Upper lobe of right lung (tissue), 1 donor: ENCODE measurements at regions not wholly inside any gene's neighbourhood (a gene's known extent, or its start where the extent isn't known, plus 50 kb on each side); places are given as distances from the start of the nearest gene placed in this dataset.

Experiments used
- ATAC-seq: fragments of 200-7000 bp; cut with Tn5 transposase; one replicate; pipeline ENCODE4 v1.9.1; 2020; ENCODE audit warnings: mild to moderate bottlenecking, moderate library complexity
- DNase-seq: peaks from one replicate; pipeline ENCODE4 v3.0.0-alpha.2; 2020
- H3K27ac ChIP-seq: fragments of 200-600 bp; one replicate; pipeline ENCODE4 v1.8.0; 2022
- H3K27me3 ChIP-seq: fragments of 200-600 bp; one replicate; pipeline ENCODE4 v1.8.0; 2022; ENCODE audit warnings: mild to moderate bottlenecking
- H3K36me3 ChIP-seq: fragments of 200-600 bp; one replicate; pipeline ENCODE4 v1.8.0; 2022
- H3K4me1 ChIP-seq: fragments of 200-600 bp; one replicate; pipeline ENCODE4 v1.8.0; 2022
- H3K4me3 ChIP-seq: fragments of 200-600 bp; one replicate; pipeline ENCODE4 v1.8.0; 2022; ENCODE audit warnings: mild to moderate bottlenecking
- H3K9me3 ChIP-seq: fragments of 200-600 bp; one replicate; pipeline ENCODE4 v1.8.0; 2022
- CTCF ChIP-seq: fragments of 200-600 bp; IDR thresholded peaks from one replicate; pipeline ENCODE4 v1.8.0; 2022; ENCODE audit warnings: antibody characterized with exemption
- intact Hi-C: fragments of 100-400 bp; cut with DNase I; formaldehyde crosslinking; loops from one replicate; pipeline ENCODE4 v1.11.0; 2022
- donor health status: DM: no; HTN: yes; CAD: no; lungs with severe emphysema.

- ATAC-seq (no peak), DNase-seq (no peak)
- H3K36me3 ChIP-seq: peaks cover 51% of the 10 kb centered on the region
- no peak overlapping the region for H3K4me3 ChIP-seq
- no peak for TF ChIP-seq CTCF
- no peaks in the 10 kb centered on the region for H3K9me3 ChIP-seq
- H3K27ac ChIP-seq: no peak overlapping the region
- no peaks in the 10 kb centered on the region for H3K27me3 ChIP-seq
- intact Hi-C loops: no loop called here
- no peaks in the 10 kb centered on the region for H3K4me1 ChIP-seq
Observed at GRCh38 chr21:28877318-28877884, 115.3 kb downstream of the LTN1 start.

GRCh38 chr21:28875078-28875477, 117.6 kb downstream of the LTN1 start:
- no peak for ATAC-seq
- Histone ChIP-seq H3K36me3 (peaks cover 47% of the 10 kb centered on the region), H3K27me3 (no peaks in the 10 kb centered on the region), H3K4me1 (no peaks in the 10 kb centered on the region), H3K9me3 (no peaks in the 10 kb centered on the region), H3K27ac (no peak overlapping the region), H3K4me3 (no peak overlapping the region)
- DNase-seq: no peak
- no peak for TF ChIP-seq CTCF
- intact Hi-C loops: no loop called here

GRCh38 chr21:28872218-28872617, 120.5 kb downstream of the LTN1 start:
- DNase-seq (no peak), ATAC-seq (no peak)
- Histone ChIP-seq H3K27me3 (no peaks in the 10 kb centered on the region), H3K4me3 (no peak overlapping the region), H3K36me3 (peaks cover 29% of the 10 kb centered on the region), H3K27ac (no peak overlapping the region), H3K9me3 (no peaks in the 10 kb centered on the region), H3K4me1 (no peaks in the 10 kb centered on the region)
- intact Hi-C loops: no loop called here
- TF ChIP-seq CTCF: no peak

GRCh38 chr21:28871388-28872010, 121.2 kb downstream of the LTN1 start:
- Histone ChIP-seq H3K4me3 (no peak overlapping the region), H3K36me3 (peaks cover 28% of the 10 kb centered on the region), H3K27me3 (no peaks in the 10 kb centered on the region), H3K27ac (no peak overlapping the region), H3K9me3 (no peaks in the 10 kb centered on the region), H3K4me1 (no peaks in the 10 kb centered on the region)
- ATAC-seq (no peak), DNase-seq (no peak)
- no peak for TF ChIP-seq CTCF
- intact Hi-C loops: no loop called here

- intact Hi-C loops: no loop called here
- Histone ChIP-seq H3K27ac (no peak overlapping the region), H3K4me3 (no peak overlapping the region), H3K27me3 (no peaks in the 10 kb centered on the region), H3K36me3 (peaks cover 6% of the 10 kb centered on the region), H3K4me1 (no peaks in the 10 kb centered on the region), H3K9me3 (no peaks in the 10 kb centered on the region)
- DNase-seq (no peak), ATAC-seq (no peak)
- no peak for TF ChIP-seq CTCF
Observed at GRCh38 chr21:28867401-28867800, 125.3 kb downstream of the LTN1 start.
